Breast epithelium (tissue), 4 donors: ENCODE measurements at regions not wholly inside any gene's neighbourhood (a gene's known extent, or its start where the extent isn't known, plus 50 kb on each side); places are given as distances from the start of the nearest gene placed in this dataset.

Experiments
- DNase-seq, 2 donors: peaks; one replicate each; pipeline ENCODE4 v3.0.0-alpha.2; 2019; ENCODE audit warnings: low spot score in 2 of 2
- H3K27ac ChIP-seq, 2 donors: fragments of 200-600 bp; sonication (generic) in 1 of 2; one replicate each; pipeline ENCODE4 v1.5.1; 2016 to 2019; ENCODE audit warnings: mild to moderate bottlenecking in 1 of 2
- H3K27me3 ChIP-seq, 2 donors: fragments of 200-600 bp; sonication (generic) in 1 of 2; one replicate each; pipeline versions ENCODE4 v1.5.1 to v1.6.0; 2017 to 2019; ENCODE audit warnings: control low read depth in 1 of 2, mild to moderate bottlenecking in 1 of 2
- H3K36me3 ChIP-seq: fragments of 200-600 bp; one replicate; pipeline ENCODE4 v1.5.1; 2019
- H3K4me1 ChIP-seq, 2 donors: fragments of 200-600 bp; sonication (generic); one replicate each; pipeline ENCODE4 v1.5.1; 2016 to 2019; ENCODE audit warnings: control low read depth in 1 of 2
- H3K4me3 ChIP-seq, 3 donors: fragments of 200-600 bp; sonication (generic); 1 replicate in 2 of 3; 2 replicates in 1 of 3; pipeline ENCODE4 v1.5.1; 2016 to 2019; ENCODE audit warnings: mild to moderate bottlenecking in 3 of 3, moderate library complexity in 2 of 3
- H3K9me3 ChIP-seq, 2 donors: fragments of 200-600 bp; sonication (generic) in 1 of 2; one replicate each; pipeline ENCODE4 v1.5.1; 2016 to 2019; ENCODE audit warnings: control low read depth in 1 of 2
- POLR2A ChIP-seq: fragments of 450-650 bp; IDR thresholded peaks from one replicate; pipeline ENCODE4 v1.6.1; 2016; ENCODE audit warnings: antibody characterized with exemption, mild to moderate bottlenecking, moderate library complexity
- POLR2AphosphoS5 ChIP-seq, 3 donors: sonication (generic); formaldehyde crosslinking; IDR thresholded peaks; one replicate each; pipeline ENCODE4 v1.6.1; 2017; ENCODE audit warnings: antibody characterized with exemption in 3 of 3
- intact Hi-C: fragments of 100-400 bp; cut with DNase I; formaldehyde crosslinking; loops from one replicate; pipeline ENCODE4 v1.15.1; 2023; ENCODE audit warnings: low total_unique reads
- TF ChIP-seq, protein P1 (sequence below), 3 donors: fragments of 450-650 bp; IDR thresholded peaks; one replicate each; pipeline ENCODE4 v1.5.1; 2016 to 2017; ENCODE audit warnings: antibody characterized with exemption in 3 of 3, mild to moderate bottlenecking in 3 of 3, moderate library complexity in 3 of 3

- Histone ChIP-seq H3K9me3 (no peaks in the 10 kb centered on the region), H3K27me3 (peaks cover 0 to 7% of the 10 kb centered on the region in 2 donors), H3K36me3 (no peaks in the 10 kb centered on the region), H3K4me3 (no peak overlapping the region), H3K27ac (no peak overlapping the region), H3K4me1 (no peaks in the 10 kb centered on the region)
- no peak for DNase-seq
- intact Hi-C loops, result no loop called here
- TF ChIP-seq, protein P1, sequence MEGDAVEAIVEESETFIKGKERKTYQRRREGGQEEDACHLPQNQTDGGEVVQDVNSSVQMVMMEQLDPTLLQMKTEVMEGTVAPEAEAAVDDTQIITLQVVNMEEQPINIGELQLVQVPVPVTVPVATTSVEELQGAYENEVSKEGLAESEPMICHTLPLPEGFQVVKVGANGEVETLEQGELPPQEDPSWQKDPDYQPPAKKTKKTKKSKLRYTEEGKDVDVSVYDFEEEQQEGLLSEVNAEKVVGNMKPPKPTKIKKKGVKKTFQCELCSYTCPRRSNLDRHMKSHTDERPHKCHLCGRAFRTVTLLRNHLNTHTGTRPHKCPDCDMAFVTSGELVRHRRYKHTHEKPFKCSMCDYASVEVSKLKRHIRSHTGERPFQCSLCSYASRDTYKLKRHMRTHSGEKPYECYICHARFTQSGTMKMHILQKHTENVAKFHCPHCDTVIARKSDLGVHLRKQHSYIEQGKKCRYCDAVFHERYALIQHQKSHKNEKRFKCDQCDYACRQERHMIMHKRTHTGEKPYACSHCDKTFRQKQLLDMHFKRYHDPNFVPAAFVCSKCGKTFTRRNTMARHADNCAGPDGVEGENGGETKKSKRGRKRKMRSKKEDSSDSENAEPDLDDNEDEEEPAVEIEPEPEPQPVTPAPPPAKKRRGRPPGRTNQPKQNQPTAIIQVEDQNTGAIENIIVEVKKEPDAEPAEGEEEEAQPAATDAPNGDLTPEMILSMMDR (IDR thresholded peaks at IDR 0.05), result no peak
- no peak for TF ChIP-seq POLR2AphosphoS5 (IDR thresholded peaks at IDR 0.05)
- no peak for TF ChIP-seq POLR2A
Observed at GRCh38 chrX:124994404-124994803, 325.3 kb upstream of the TEX13C start.

- Histone ChIP-seq H3K4me3 (no peak overlapping the region), H3K4me1 (no peaks in the 10 kb centered on the region), H3K36me3 (no peaks in the 10 kb centered on the region), H3K27ac (no peak overlapping the region), H3K9me3 (no peaks in the 10 kb centered on the region), H3K27me3 (no peaks in the 10 kb centered on the region)
- DNase-seq, result no peak
- intact Hi-C loops, result no loop called here
- TF ChIP-seq POLR2AphosphoS5 (IDR thresholded peaks at IDR 0.05) (no peak), POLR2A (no peak)
- TF ChIP-seq, protein P1 (IDR thresholded peaks at IDR 0.05), result no peak
Observed at GRCh38 chrX:125003746-125004446, 315.8 kb upstream of the TEX13C start.

GRCh38 chrX:125004799-125005198, 314.9 kb upstream of the TEX13C start:
- H3K4me3 ChIP-seq, result no peak overlapping the region
- no peak overlapping the region for H3K27ac ChIP-seq
- H3K4me1 ChIP-seq, result no peaks in the 10 kb centered on the region
- TF ChIP-seq POLR2AphosphoS5 (IDR thresholded peaks at IDR 0.05), result no peak
- TF ChIP-seq, protein P1 (IDR thresholded peaks at IDR 0.05), result no peak
- TF ChIP-seq POLR2A, result no peak
- no peak for DNase-seq
- no peaks in the 10 kb centered on the region for H3K9me3 ChIP-seq
- H3K36me3 ChIP-seq, result no peaks in the 10 kb centered on the region
- intact Hi-C loops, result no loop called here
- no peaks in the 10 kb centered on the region for H3K27me3 ChIP-seq

- intact Hi-C loops, result no loop called here
- no peaks in the 10 kb centered on the region for H3K4me1 ChIP-seq
Observed at GRCh38 chrX:125005863-125006262, 313.8 kb upstream of the TEX13C start.

DNA sequence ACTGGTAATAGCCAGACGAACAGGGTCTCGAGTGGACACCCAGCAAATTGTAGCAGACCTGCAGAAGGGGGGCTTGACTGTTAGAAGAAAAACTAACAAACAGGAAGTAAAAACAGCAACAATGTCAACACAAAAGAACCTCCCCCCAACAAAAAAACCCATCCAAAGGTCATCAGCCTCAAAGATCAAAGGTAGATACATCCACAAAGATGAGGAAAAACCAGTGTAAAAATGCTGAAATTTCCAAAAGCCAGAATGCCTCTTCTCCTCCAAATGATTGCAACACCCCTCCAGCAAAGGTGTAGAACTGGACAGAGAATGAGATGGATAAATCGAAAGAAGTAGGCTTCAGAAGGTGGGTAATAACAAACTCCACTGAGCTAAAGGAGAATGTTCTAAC, 313.0 kb upstream of the TEX13C start:
- no peak for DNase-seq
- Histone ChIP-seq H3K9me3 (no peaks in the 10 kb centered on the region), H3K4me3 (no peak overlapping the region), H3K36me3 (no peaks in the 10 kb centered on the region), H3K27ac (no peak overlapping the region), H3K27me3 (no peaks in the 10 kb centered on the region), H3K4me1 (no peaks in the 10 kb centered on the region)
- TF ChIP-seq POLR2A, result no peak
- TF ChIP-seq, protein P1 (IDR thresholded peaks at IDR 0.05), result no peak
- no peak for TF ChIP-seq POLR2AphosphoS5 (IDR thresholded peaks at IDR 0.05)
- intact Hi-C loops, result no loop called here

More at GRCh38 chrX:125005863-125006262, 313.8 kb upstream of the TEX13C start:
- TF ChIP-seq, protein P1 (IDR thresholded peaks at IDR 0.05), result no peak
- TF ChIP-seq POLR2AphosphoS5 (IDR thresholded peaks at IDR 0.05) (no peak), POLR2A (no peak)
- no peaks in the 10 kb centered on the region for H3K9me3 ChIP-seq
- no peak overlapping the region for H3K4me3 ChIP-seq
- H3K27me3 ChIP-seq, result no peaks in the 10 kb centered on the region
- H3K27ac ChIP-seq, result no peak overlapping the region
- H3K36me3 ChIP-seq, result no peaks in the 10 kb centered on the region
- DNase-seq, result no peak
